ENCODE measurements at regions not wholly inside any gene's neighbourhood (a gene's known extent, or its start where the extent isn't known, plus 50 kb on each side); places are given as distances from the start of the nearest gene placed in this dataset.
"Not testable (repeated sequence)": the region's sequence is repeated elsewhere in the genome, so short reads cannot be mapped to it uniquely, and the experiment has no call there.

GRCh38 chr4:147102596-147102995, 156.9 kb upstream of the TTC29 start:
- DNase-seq (ENCODE audit: low read depth) = no peak

- no peak for DNase-seq (ENCODE audit: low read depth)
Observed at GRCh38 chr4:147103403-147103946, 157.8 kb upstream of the TTC29 start.

- DNase-seq (ENCODE audit: low read depth) = no peak
Observed at GRCh38 chr4:147104768-147105167, 159.1 kb upstream of the TTC29 start.

- DNase-seq (ENCODE audit: low read depth) = no peak
Observed at GRCh38 chr4:147108409-147108808, 162.7 kb upstream of the TTC29 start.

GRCh38 chr4:147109800-147110199, 164.1 kb upstream of the TTC29 start:
- no peak for DNase-seq (ENCODE audit: low read depth)

- no peak for DNase-seq (ENCODE audit: low read depth)
Observed at GRCh38 chr4:147110473-147111367, 165.1 kb upstream of the TTC29 start.

GRCh38 chr4:147112196-147112595, 166.5 kb upstream of the TTC29 start:
- DNase-seq (ENCODE audit: low read depth) = not testable (repeated sequence)

GRCh38 chr4:147117431-147117830, 171.8 kb upstream of the TTC29 start:
- no peak for DNase-seq (ENCODE audit: low read depth)

- no peak for DNase-seq (ENCODE audit: low read depth)
Observed at GRCh38 chr4:147118528-147118927, 172.9 kb upstream of the TTC29 start.

GRCh38 chr4:147122685-147123084, 177.0 kb upstream of the TTC29 start:
- DNase-seq (ENCODE audit: low read depth) = no peak

GRCh38 chr4:147123146-147123545, 177.5 kb upstream of the TTC29 start:
- DNase-seq (ENCODE audit: low read depth) = no peak

- DNase-seq (ENCODE audit: low read depth) = no peak
Observed at GRCh38 chr4:147128787-147129186, 183.1 kb upstream of the TTC29 start.

- no peak for DNase-seq (ENCODE audit: low read depth)
Observed at GRCh38 chr4:147129687-147130086, 184.0 kb upstream of the TTC29 start.

GRCh38 chr4:147134536-147135210, 189.0 kb upstream of the TTC29 start:
- DNase-seq (ENCODE audit: low read depth) = no peak

- DNase-seq (ENCODE audit: low read depth) = no peak
Observed at GRCh38 chr4:147136310-147136709, 190.6 kb upstream of the TTC29 start.

GRCh38 chr4:147136751-147137150, 191.1 kb upstream of the TTC29 start:
- DNase-seq (ENCODE audit: low read depth) = no peak

- DNase-seq (ENCODE audit: low read depth) = no peak
Observed at GRCh38 chr4:147137280-147137679, 191.6 kb upstream of the TTC29 start.

- no peak for DNase-seq (ENCODE audit: low read depth)
Observed at GRCh38 chr4:147138171-147138570, 192.5 kb upstream of the TTC29 start.

GRCh38 chr4:147139455-147140198, 194.0 kb upstream of the TTC29 start:
- DNase-seq (ENCODE audit: low read depth) = no peak

GRCh38 chr4:147151763-147152162, 206.1 kb upstream of the TTC29 start:
- DNase-seq (ENCODE audit: low read depth) = no peak

GRCh38 chr4:147157860-147158701, 212.4 kb upstream of the TTC29 start:
- DNase-seq (ENCODE audit: low read depth) = no peak
